ENCODE measurements at regions not wholly inside any gene's neighbourhood (a gene's known extent, or its start where the extent isn't known, plus 50 kb on each side); places are given as distances from the start of the nearest gene placed in this dataset.

DNA sequence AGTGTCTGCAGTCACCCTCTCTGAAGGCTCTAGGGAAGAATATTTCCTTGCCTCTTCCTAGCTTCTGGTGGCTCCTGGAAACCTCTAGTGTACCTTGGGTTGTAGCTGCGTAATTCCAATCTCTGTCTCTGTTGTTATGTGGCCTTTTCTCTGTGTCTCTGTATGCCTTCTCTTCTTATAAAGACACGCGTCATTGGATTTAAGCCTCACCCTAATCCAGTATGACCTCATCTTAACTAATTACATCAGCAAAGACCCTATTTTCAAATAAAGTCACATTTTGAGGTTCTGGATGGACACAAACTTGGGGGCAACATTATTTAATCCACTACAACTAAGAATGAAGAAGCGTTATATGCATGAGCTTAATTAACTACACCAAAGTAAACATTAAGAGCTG, 111.4 kb upstream of the ZNF184 start:
- TF ChIP-seq, protein P1, sequence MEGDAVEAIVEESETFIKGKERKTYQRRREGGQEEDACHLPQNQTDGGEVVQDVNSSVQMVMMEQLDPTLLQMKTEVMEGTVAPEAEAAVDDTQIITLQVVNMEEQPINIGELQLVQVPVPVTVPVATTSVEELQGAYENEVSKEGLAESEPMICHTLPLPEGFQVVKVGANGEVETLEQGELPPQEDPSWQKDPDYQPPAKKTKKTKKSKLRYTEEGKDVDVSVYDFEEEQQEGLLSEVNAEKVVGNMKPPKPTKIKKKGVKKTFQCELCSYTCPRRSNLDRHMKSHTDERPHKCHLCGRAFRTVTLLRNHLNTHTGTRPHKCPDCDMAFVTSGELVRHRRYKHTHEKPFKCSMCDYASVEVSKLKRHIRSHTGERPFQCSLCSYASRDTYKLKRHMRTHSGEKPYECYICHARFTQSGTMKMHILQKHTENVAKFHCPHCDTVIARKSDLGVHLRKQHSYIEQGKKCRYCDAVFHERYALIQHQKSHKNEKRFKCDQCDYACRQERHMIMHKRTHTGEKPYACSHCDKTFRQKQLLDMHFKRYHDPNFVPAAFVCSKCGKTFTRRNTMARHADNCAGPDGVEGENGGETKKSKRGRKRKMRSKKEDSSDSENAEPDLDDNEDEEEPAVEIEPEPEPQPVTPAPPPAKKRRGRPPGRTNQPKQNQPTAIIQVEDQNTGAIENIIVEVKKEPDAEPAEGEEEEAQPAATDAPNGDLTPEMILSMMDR (IDR thresholded peaks at IDR 0.05) = no peak
- no peak for TF ChIP-seq POLR2A (IDR thresholded peaks at IDR 0.05)
- H3K27me3 ChIP-seq = peaks cover 0 to 88% (median 5%) of the 10 kb centered on the region in 4 donors
- H3K4me1 ChIP-seq = no peaks in the 10 kb centered on the region
- no peak for DNase-seq
- intact Hi-C loops (cut with DNase I) = no loop called here
- H3K27ac ChIP-seq = no peak overlapping the region
- WGBS, 2 donors = 78 to 80% methylated on average over 4 of the region's 4 CpGs
- H3K36me3 ChIP-seq = no peaks in the 10 kb centered on the region
- H3K4me3 ChIP-seq = no peak overlapping the region
- no peaks in the 10 kb centered on the region for H3K9me3 ChIP-seq

DNA sequence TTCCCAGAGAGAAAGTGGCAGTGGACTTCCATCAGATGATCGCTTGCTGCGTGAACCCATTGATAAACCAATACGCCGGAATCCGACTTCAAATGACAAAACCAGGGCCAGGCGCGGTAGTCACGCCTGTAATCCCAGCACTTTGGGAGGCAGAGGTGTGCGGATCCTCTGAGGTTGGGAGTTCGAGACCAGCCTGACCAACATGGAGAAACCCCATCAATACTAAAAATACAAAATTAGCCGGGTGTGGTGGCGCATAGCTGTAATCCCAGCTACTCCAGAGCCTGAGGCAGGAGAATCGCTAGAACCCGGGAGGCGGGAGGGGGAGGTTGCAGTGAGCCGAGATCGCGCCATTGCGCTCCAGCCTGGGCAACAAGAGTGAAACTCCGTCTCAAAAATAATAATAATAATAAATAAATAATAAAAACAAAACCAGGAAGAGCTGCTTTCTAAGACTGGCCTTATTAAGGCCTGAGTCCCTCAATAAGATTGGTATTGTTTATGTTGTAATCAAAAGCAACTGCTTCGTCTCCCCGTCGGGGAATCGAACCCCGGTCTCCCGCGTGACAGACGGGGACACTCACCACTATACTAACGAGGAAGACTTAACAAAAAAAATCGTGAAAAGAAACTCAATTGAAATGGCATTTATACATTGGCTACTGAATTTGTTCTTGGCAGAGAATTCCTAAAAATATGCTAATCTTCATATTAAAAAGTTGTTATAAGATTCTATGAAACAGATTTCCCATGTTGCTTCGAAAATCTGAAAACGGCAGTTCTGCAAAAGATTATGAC, 110.2 kb upstream of the ZNF184 start:
- no peak for DNase-seq
- Histone ChIP-seq H3K36me3 (no peaks in the 10 kb centered on the region), H3K27ac (no peak overlapping the region), H3K4me1 (no peaks in the 10 kb centered on the region), H3K9me3 (no peaks in the 10 kb centered on the region), H3K4me3 (no peak overlapping the region), H3K27me3 (peaks cover 0 to 83% (median 5%) of the 10 kb centered on the region in 4 donors)
- TF ChIP-seq, protein P1 (IDR thresholded peaks at IDR 0.05) = no peak
- TF ChIP-seq POLR2A (IDR thresholded peaks at IDR 0.05) = no peak
- WGBS, 2 donors = 11 to 13% methylated on average over 22 to 26 of the region's 32 CpGs
- intact Hi-C loops (cut with DNase I) = no loop called here

DNA sequence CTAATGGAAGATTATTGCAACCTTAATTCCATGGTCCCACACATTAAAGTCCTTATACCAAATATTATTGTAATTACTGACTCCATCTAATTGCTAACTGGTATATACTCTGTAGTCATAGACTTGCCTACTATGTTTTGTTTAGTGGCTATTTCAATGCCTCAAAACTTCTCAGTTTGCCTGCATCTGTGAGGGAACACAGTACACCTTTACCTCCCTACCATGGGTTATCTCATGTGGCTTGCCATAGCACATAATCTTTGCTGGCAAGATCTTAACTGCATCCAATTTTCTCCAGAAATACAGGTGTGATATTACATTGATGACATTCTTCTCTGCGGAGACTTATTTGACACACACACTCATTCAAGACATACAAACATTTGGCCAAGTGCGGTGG, 107.1 kb upstream of the ZNF184 start:
- no peaks in the 10 kb centered on the region for H3K9me3 ChIP-seq
- TF ChIP-seq, protein P1 (IDR thresholded peaks at IDR 0.05) = no peak
- no peak for TF ChIP-seq POLR2A (IDR thresholded peaks at IDR 0.05)
- H3K4me1 ChIP-seq = no peaks in the 10 kb centered on the region
- H3K36me3 ChIP-seq = no peaks in the 10 kb centered on the region
- H3K27me3 ChIP-seq = peaks cover 0 to 64% (median 5%) of the 10 kb centered on the region in 4 donors
- H3K27ac ChIP-seq = no peak overlapping the region
- 100% methylated on average over 2 of the region's 2 CpGs for WGBS, 2 donors
- no peak overlapping the region for H3K4me3 ChIP-seq
- DNase-seq = no peak
- intact Hi-C loops (cut with DNase I) = no loop called here

DNA sequence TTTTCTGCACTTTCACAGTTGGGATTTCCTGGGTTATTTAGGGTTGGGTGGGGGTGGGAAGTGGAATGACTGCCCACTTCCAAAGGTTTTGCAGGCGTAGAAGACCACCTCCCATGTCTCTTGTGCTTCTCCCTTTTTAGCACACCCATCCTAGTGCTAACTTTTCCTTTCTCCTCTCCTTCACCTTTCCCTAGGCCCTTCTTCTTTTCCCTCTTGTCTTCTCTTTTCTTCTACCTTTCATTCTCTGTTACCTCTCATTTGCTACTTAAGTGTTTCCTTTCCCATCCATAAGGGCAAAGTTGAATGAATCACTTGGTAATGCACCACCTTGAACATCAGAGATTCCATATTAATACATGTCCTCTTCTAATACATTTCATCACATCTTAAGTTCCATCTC, 105.0 kb upstream of the ZNF184 start:
- TF ChIP-seq POLR2A (IDR thresholded peaks at IDR 0.05) = no peak
- TF ChIP-seq, protein P1 (IDR thresholded peaks at IDR 0.05) = no peak
- H3K27ac ChIP-seq = no peak overlapping the region
- H3K4me3 ChIP-seq = no peak overlapping the region
- no peak for DNase-seq
- no peaks in the 10 kb centered on the region for H3K36me3 ChIP-seq
- H3K9me3 ChIP-seq = no peaks in the 10 kb centered on the region
- 62 to 67% methylated on average over 1 of the region's 1 CpG for WGBS, 2 donors
- intact Hi-C loops (cut with DNase I) = no loop called here
- no peaks in the 10 kb centered on the region for H3K4me1 ChIP-seq
- peaks cover 0 to 49% (median 2%) of the 10 kb centered on the region in 4 donors for H3K27me3 ChIP-seq

DNA sequence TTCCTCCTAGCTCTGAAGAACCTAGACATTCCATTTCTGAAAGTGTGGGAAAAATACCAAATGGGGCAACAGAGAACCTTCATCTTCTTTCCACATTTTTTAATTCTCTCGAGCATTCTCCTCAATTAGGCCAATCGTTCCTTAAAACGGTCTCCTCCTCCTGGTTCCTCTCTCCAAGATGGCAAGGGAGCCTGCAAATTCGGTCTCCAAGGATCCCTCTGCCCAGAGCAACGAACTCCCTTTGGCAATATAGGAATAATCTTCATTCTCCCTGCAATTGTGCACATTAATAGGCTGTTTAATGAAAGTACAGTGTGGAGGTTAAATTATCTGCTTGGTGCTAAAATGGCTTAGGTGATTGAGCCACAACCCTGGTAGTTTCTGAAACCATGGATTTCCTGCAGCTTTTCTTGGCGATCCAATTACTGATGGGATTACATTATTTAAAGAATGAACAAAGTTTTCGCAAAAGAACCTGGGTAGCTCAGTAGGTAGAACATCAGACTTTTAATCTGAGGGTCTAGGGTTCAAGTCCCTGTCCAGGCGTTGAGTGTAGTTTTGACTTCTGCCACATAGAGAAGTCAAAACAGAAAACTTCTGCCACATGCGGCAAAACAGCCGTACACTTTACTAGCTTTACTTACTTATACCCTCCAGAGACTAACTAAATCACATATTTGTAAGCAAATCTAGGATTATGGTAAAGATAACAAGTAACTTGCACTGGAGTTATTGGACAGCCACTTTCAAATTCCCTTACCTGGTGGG, 102.9 kb upstream of the ZNF184 start:
- H3K27me3 ChIP-seq = peaks cover 0 to 37% (median 0%) of the 10 kb centered on the region in 4 donors
- intact Hi-C loops (cut with DNase I) = no loop called here
- H3K4me1 ChIP-seq = no peaks in the 10 kb centered on the region
- no peaks in the 10 kb centered on the region for H3K36me3 ChIP-seq
- H3K9me3 ChIP-seq = no peaks in the 10 kb centered on the region
- H3K4me3 ChIP-seq = no peak overlapping the region
- TF ChIP-seq, protein P1 (IDR thresholded peaks at IDR 0.05) = no peak
- no peak for TF ChIP-seq POLR2A (IDR thresholded peaks at IDR 0.05)
- H3K27ac ChIP-seq = no peak overlapping the region
- no peak for DNase-seq
- 61 to 63% methylated on average over 10 of the region's 10 CpGs for WGBS, 2 donors

Measured in esophagus squamous epithelium (tissue), 5 donors.